ENCODE measurements at regions not wholly inside any gene's neighbourhood (a gene's known extent, or its start where the extent isn't known, plus 50 kb on each side); places are given as distances from the start of the nearest gene placed in this dataset.

GRCh38 chr1:213905344-213905743 lies 82.4 kb upstream of the PROX1 start:
- no peak for DNase-seq (ENCODE audit: extremely low read depth, low read depth)
- TF ChIP-seq, protein P1, sequence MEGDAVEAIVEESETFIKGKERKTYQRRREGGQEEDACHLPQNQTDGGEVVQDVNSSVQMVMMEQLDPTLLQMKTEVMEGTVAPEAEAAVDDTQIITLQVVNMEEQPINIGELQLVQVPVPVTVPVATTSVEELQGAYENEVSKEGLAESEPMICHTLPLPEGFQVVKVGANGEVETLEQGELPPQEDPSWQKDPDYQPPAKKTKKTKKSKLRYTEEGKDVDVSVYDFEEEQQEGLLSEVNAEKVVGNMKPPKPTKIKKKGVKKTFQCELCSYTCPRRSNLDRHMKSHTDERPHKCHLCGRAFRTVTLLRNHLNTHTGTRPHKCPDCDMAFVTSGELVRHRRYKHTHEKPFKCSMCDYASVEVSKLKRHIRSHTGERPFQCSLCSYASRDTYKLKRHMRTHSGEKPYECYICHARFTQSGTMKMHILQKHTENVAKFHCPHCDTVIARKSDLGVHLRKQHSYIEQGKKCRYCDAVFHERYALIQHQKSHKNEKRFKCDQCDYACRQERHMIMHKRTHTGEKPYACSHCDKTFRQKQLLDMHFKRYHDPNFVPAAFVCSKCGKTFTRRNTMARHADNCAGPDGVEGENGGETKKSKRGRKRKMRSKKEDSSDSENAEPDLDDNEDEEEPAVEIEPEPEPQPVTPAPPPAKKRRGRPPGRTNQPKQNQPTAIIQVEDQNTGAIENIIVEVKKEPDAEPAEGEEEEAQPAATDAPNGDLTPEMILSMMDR (IDR thresholded peaks at IDR 0.05; ENCODE audit: low read depth, low read length, missing control alignments), result no peak
- H3K4me3 ChIP-seq (replicated peaks; ENCODE audit: low read depth, low read length), result no peak overlapping the region

GRCh38 chr1:213908521-213908920 lies 79.3 kb upstream of the PROX1 start:
- no peak overlapping the region for H3K4me3 ChIP-seq (replicated peaks; ENCODE audit: low read depth, low read length)
- DNase-seq (ENCODE audit: extremely low read depth, low read depth), result no peak

DNA sequence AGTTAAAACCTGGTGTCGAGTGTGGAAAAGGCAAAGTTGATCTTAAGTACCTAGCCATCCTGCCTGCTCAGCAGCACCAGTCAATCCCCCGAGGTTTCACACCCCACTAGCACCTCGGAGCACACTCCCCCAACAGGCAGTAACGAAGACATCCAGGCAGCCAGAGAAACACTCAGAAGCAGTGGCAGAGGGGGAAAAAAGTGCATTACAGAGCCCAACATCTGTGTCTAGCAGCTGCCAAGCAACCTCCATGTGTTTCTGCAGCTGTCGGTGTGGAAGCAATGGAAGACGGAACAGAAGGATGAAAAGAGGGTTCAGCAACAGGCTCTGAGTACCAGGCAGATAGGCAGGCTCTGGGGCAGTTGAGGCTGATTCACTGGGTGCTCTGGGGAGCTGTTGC lies 73.4 kb upstream of the PROX1 start:
- no peak for DNase-seq (ENCODE audit: extremely low read depth, low read depth)
- TF ChIP-seq, protein P1 (IDR thresholded peaks at IDR 0.05; ENCODE audit: low read depth, low read length, missing control alignments), result no peak
- H3K4me3 ChIP-seq (replicated peaks; ENCODE audit: low read depth, low read length), result no peak overlapping the region

More at GRCh38 chr1:213908521-213908920, 79.3 kb upstream of the PROX1 start:
- TF ChIP-seq, protein P1 (IDR thresholded peaks at IDR 0.05; ENCODE audit: low read depth, low read length, missing control alignments), result no peak

GRCh38 chr1:213921311-213921710 lies 66.5 kb upstream of the PROX1 start:
- no peak for DNase-seq (ENCODE audit: extremely low read depth, low read depth)
- TF ChIP-seq, protein P1 (IDR thresholded peaks at IDR 0.05; ENCODE audit: low read depth, low read length, missing control alignments), result no peak
- H3K4me3 ChIP-seq (replicated peaks; ENCODE audit: low read depth, low read length), result no peak overlapping the region

DNA sequence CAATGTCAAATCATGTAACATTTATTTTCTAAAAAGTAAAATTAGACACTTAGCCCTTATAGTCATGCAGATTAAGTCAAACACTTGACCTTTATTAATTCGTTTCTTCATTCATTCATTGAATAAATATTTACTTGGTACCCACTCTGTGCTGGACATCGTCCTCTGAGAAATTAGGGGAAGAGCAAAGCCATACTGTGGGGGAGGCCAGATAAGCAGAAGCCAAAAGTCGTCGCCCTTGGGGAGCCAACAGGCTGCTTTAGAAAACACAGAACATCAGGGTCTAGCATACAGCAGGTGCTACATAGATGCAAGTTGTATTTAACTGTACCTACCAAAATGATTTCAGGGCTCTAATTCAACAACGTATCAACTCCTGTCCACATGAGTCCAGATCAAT lies 66.1 kb upstream of the PROX1 start:
- no peak overlapping the region for H3K4me3 ChIP-seq (replicated peaks; ENCODE audit: low read depth, low read length)
- no peak for DNase-seq (ENCODE audit: extremely low read depth, low read depth)
- TF ChIP-seq, protein P1 (IDR thresholded peaks at IDR 0.05; ENCODE audit: low read depth, low read length, missing control alignments), result no peak

GRCh38 chr1:213925531-213926182 lies 62.1 kb upstream of the PROX1 start:
- TF ChIP-seq, protein P1 (IDR thresholded peaks at IDR 0.05; ENCODE audit: low read depth, low read length, missing control alignments), result no peak
- no peak overlapping the region for H3K4me3 ChIP-seq (replicated peaks; ENCODE audit: low read depth, low read length)
- no peak for DNase-seq (ENCODE audit: extremely low read depth, low read depth)

DNA sequence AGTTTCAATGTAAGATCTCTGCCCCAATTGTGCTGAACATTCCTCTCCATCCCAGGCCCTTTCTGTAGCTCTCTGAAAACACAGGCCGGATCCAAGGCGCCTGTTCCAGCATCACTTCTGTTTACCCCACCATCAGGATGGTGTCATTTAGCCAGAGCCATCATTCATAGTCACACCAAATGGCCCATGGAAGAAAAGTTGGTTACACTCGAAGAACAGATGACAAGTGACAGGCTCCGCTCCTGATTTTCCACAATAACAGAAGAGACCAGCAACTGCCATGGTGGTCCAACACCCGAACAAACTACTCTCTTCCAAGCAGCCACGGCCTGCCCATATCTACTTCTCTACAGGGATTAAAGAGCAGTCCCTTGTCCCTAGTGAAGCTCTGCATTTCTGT lies 59.9 kb upstream of the PROX1 start:
- H3K4me3 ChIP-seq (replicated peaks; ENCODE audit: low read depth, low read length), result no peak overlapping the region
- TF ChIP-seq, protein P1 (IDR thresholded peaks at IDR 0.05; ENCODE audit: low read depth, low read length, missing control alignments), result no peak
- DNase-seq (ENCODE audit: extremely low read depth, low read depth), result no peak
